Upper lobe of right lung (tissue), 1 donor: ENCODE measurements at regions not wholly inside any gene's neighbourhood (a gene's known extent, or its start where the extent isn't known, plus 50 kb on each side); places are given as distances from the start of the nearest gene placed in this dataset.
A peak's percentile ranks its signal among the peaks of the same experiment; 100 is the strongest.

Experiments used
- ATAC-seq: fragments of 200-7000 bp; cut with Tn5 transposase; one replicate; pipeline ENCODE4 v1.9.1; 2020; ENCODE audit warnings: mild to moderate bottlenecking, moderate library complexity
- DNase-seq: peaks from one replicate; pipeline ENCODE4 v3.0.0-alpha.2; 2020
- H3K27ac ChIP-seq: fragments of 200-600 bp; one replicate; pipeline ENCODE4 v1.8.0; 2022
- H3K27me3 ChIP-seq: fragments of 200-600 bp; one replicate; pipeline ENCODE4 v1.8.0; 2022; ENCODE audit warnings: mild to moderate bottlenecking
- H3K36me3 ChIP-seq: fragments of 200-600 bp; one replicate; pipeline ENCODE4 v1.8.0; 2022
- H3K4me1 ChIP-seq: fragments of 200-600 bp; one replicate; pipeline ENCODE4 v1.8.0; 2022
- H3K4me3 ChIP-seq: fragments of 200-600 bp; one replicate; pipeline ENCODE4 v1.8.0; 2022; ENCODE audit warnings: mild to moderate bottlenecking
- H3K9me3 ChIP-seq: fragments of 200-600 bp; one replicate; pipeline ENCODE4 v1.8.0; 2022
- intact Hi-C: fragments of 100-400 bp; cut with DNase I; formaldehyde crosslinking; loops from one replicate; pipeline ENCODE4 v1.11.0; 2022
- TF ChIP-seq, protein P1 (sequence below): fragments of 200-600 bp; IDR thresholded peaks from one replicate; pipeline ENCODE4 v1.8.0; 2022; ENCODE audit warnings: antibody characterized with exemption
- donor health status: DM: no; HTN: yes; CAD: no; lungs with severe emphysema.

GRCh38 chr6:134415194-134415593 lies 97.3 kb upstream of the SGK1 start:
- Histone ChIP-seq H3K9me3 (no peaks in the 10 kb centered on the region), H3K27me3 (no peaks in the 10 kb centered on the region), H3K4me1 (no peaks in the 10 kb centered on the region), H3K4me3 (no peak overlapping the region), H3K27ac (no peak overlapping the region), H3K36me3 (no peaks in the 10 kb centered on the region)
- intact Hi-C loops: no loop called here
- no peak for DNase-seq
- TF ChIP-seq, protein P1, sequence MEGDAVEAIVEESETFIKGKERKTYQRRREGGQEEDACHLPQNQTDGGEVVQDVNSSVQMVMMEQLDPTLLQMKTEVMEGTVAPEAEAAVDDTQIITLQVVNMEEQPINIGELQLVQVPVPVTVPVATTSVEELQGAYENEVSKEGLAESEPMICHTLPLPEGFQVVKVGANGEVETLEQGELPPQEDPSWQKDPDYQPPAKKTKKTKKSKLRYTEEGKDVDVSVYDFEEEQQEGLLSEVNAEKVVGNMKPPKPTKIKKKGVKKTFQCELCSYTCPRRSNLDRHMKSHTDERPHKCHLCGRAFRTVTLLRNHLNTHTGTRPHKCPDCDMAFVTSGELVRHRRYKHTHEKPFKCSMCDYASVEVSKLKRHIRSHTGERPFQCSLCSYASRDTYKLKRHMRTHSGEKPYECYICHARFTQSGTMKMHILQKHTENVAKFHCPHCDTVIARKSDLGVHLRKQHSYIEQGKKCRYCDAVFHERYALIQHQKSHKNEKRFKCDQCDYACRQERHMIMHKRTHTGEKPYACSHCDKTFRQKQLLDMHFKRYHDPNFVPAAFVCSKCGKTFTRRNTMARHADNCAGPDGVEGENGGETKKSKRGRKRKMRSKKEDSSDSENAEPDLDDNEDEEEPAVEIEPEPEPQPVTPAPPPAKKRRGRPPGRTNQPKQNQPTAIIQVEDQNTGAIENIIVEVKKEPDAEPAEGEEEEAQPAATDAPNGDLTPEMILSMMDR: no peak
- no peak for ATAC-seq

DNA sequence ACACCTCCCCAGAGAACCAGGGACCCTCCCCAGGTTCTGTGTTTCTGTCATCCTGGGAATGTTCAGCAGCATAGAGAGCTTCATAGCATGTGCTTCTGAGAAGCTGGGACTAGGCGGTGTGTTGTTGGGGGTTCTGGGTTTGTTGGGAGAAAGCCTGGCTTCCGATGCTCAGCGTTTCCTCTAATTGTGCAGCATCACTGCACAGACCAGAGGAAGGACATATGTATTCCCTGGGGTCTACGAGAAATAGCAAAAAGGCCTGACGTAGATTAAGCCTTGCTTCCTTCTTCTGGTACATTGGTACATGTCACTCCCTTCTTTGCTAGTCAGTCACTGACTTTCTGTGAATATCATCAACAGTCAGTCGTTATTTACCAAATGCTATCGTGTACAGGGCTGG lies 96.9 kb upstream of the SGK1 start:
- no peak for ATAC-seq
- Histone ChIP-seq H3K36me3 (no peaks in the 10 kb centered on the region), H3K4me3 (no peak overlapping the region), H3K4me1 (no peaks in the 10 kb centered on the region), H3K27ac (no peak overlapping the region), H3K27me3 (no peaks in the 10 kb centered on the region), H3K9me3 (no peaks in the 10 kb centered on the region)
- intact Hi-C loops: no loop called here
- TF ChIP-seq, protein P1: no peak
- no peak for DNase-seq

GRCh38 chr6:134413241-134413643 lies 95.3 kb upstream of the SGK1 start:
- Histone ChIP-seq H3K4me1 (no peaks in the 10 kb centered on the region), H3K27me3 (no peaks in the 10 kb centered on the region), H3K9me3 (no peaks in the 10 kb centered on the region), H3K27ac (peak overlapping the region; percentile 63), H3K36me3 (no peaks in the 10 kb centered on the region), H3K4me3 (no peak overlapping the region)
- DNase-seq (no peak), ATAC-seq (peak; percentile 68)
- intact Hi-C loops: no loop called here
- TF ChIP-seq, protein P1: no peak

DNA sequence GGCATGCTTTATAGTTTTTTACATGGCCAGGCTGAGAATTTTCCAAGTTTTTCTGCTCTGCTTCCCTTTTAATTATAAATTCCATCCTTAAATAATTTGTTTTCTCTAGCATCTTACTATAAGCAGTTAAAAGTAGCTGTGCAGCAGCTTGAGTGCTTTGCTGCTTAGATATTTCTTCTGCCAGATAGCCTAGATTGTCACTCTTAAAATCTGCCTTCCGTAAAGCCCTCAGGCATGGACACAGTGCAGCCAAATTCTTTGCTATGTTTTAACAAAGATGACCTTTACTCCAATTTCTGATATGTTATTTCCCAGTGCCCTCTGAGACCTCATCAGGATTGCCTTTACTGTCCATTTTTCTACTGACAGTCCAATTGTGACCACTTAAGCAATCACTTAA lies 92.6 kb upstream of the SGK1 start:
- no peaks in the 10 kb centered on the region for H3K36me3 ChIP-seq
- DNase-seq (no peak), ATAC-seq (no peak)
- no peak overlapping the region for H3K27ac ChIP-seq
- H3K9me3 ChIP-seq: no peaks in the 10 kb centered on the region
- TF ChIP-seq, protein P1: no peak
- intact Hi-C loops: no loop called here
- H3K4me1 ChIP-seq: no peaks in the 10 kb centered on the region
- no peak overlapping the region for H3K4me3 ChIP-seq
- no peaks in the 10 kb centered on the region for H3K27me3 ChIP-seq

GRCh38 chr6:134407791-134408190 lies 89.9 kb upstream of the SGK1 start:
- Histone ChIP-seq H3K4me1 (no peaks in the 10 kb centered on the region), H3K4me3 (no peak overlapping the region), H3K36me3 (no peaks in the 10 kb centered on the region), H3K27me3 (no peaks in the 10 kb centered on the region), H3K27ac (no peak overlapping the region), H3K9me3 (no peaks in the 10 kb centered on the region)
- TF ChIP-seq, protein P1: no peak
- intact Hi-C loops: no loop called here
- ATAC-seq: no peak
- no peak for DNase-seq

- ATAC-seq: no peak
- Histone ChIP-seq H3K4me1 (no peaks in the 10 kb centered on the region), H3K4me3 (no peak overlapping the region), H3K27ac (no peak overlapping the region), H3K27me3 (no peaks in the 10 kb centered on the region), H3K9me3 (no peaks in the 10 kb centered on the region), H3K36me3 (no peaks in the 10 kb centered on the region)
- no peak for DNase-seq
- intact Hi-C loops: no loop called here
- TF ChIP-seq, protein P1: no peak
Measured at GRCh38 chr6:134406311-134406710, 88.4 kb upstream of the SGK1 start.
